HT1080 (cell line): ENCODE measurements at regions not wholly inside any gene's neighbourhood (a gene's known extent, or its start where the extent isn't known, plus 50 kb on each side); places are given as distances from the start of the nearest gene placed in this dataset.

ENCODE experiments used
- DNase-seq: peaks from one replicate; pipeline ENCODE4 v3.0.0-alpha.2; 2015; ENCODE audit warnings: low read depth

DNA sequence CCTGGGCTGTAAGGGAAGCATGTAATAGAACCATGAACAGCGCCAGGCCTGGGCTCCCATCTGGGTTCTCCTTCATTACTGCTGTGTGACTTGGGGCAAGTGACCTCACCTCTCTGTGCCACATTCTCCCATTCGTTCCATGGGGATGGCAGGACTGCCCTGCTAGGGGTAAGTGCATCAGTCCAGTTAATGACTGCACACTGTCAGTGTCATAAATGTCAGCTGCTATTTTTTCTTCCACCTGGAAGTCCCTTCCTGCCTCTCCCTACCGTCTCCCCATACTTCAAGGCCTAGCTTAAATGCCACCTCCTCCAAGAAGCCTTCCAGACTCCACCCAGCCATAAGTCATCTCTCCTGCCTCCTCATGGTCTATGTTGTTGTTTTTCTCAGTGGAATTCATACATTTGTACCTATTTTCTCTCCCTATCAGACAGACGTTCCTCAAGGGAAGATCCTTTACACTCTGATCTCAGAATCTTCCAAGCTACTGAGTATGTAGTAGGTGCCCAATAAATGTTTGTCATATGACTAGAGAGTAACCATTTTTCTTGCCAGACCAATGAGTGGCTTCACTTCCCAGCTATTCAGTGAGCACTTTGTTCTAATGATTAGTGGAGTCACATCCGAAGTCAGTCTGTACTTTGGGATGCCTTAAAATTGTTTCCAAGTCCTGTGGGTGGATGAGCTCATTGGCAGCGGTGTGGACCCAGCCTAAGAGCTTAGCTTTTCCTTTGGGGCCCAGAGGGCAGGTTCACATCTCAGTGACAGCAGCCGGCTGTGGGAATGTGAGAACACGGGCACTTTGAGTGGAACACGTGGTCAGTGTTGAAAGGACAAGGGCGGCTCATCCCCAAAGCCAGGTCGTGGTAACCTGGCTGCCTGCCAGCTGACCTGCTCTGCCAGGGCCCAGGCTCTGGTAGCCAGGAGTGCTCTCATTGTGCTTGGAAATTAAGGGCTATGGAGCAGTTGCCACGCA lies 147.5 kb upstream of the GSE1 start:
- no peak for DNase-seq

DNA sequence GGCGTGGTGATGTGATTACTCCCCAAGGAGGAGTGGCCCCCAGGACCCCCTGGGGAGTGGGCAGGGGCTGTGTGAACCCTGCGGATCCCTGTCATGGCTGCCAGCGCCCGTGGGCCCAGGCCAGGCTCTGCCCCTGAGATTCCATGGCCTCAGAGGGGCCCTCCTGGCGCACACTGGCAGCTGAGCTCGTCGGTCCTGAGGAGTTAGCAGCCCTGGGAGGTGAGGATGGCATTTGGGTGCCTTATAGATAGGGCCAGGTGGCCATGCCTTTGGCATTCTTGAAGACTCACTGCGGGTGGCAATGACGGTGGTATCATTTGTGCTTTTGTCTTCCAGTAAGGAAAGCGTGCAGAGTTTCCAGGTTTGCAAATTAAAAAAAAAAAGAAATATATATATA lies 146.8 kb upstream of the GSE1 start:
- DNase-seq = no peak

DNA sequence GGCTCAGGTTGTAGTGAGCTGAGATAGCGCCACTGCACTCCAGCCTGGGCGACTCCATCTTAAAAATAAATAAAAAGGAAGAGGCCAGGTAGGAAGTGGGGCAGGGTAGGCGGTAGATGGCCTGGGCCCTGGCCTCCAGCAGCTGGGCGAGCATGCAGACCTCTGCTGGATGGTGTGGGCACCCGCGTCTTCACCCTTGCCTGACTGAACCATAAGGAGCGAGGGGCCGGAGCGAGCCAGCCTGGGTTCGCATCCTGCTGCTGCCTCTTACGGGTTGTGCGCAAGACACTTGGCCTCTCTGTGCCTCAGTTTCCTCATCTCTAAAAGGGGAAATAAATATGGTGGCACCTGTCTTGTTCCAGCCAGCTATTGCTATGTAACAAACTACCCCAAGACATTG lies 146.1 kb upstream of the GSE1 start:
- no peak for DNase-seq

DNA sequence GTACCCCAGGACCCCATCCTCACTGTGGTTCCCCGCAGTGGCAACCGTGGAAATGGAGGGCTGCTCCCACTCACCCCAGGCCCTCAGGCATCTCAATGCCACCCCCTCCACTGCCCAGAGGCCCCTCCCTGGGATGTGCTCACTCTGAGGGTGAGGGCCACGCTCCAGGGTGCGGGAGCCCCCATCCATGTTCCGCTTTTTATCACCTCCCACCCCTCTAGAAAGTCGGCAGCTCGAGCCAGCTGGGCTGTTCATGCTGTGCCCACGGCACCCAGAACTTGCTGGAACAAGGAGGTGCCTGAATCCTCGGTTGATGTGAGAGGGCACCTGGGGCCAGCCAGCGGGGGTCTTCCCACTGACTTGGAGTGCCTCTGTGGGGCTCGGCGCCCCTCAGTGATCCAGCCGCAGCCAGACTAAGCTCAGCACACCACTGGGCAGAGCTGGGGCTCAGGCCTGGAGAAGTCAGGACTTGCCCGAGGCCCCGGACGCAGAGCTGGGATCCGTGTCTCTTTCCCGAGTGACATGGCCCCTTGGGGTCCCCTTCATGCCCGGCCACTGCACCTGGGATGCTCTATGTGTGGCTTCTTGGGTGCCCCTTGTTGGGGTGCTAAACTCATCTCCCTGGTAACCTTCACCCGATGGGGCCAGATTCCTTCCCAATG lies 143.1 kb upstream of the GSE1 start:
- DNase-seq = no peak

DNA sequence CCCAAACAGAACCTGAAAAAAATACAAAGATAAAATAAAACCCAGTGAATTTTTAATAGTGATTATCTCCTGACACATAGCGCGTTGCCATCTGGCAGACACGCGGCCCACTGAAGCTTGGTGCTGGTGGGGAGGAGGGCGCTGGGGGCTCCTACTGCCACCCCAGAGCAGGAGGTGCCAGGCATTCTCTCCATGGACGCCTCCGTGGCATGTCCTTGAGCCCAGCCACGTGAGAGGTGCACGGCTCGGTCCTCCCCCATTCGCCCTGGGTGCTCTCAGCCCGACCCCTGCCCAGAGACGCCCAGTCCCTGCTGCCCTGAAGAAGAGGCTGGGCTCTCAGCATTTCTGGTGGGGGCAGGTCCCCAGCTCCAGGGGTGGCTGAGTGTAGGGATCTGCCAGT lies 142.2 kb upstream of the GSE1 start:
- no peak for DNase-seq

DNA sequence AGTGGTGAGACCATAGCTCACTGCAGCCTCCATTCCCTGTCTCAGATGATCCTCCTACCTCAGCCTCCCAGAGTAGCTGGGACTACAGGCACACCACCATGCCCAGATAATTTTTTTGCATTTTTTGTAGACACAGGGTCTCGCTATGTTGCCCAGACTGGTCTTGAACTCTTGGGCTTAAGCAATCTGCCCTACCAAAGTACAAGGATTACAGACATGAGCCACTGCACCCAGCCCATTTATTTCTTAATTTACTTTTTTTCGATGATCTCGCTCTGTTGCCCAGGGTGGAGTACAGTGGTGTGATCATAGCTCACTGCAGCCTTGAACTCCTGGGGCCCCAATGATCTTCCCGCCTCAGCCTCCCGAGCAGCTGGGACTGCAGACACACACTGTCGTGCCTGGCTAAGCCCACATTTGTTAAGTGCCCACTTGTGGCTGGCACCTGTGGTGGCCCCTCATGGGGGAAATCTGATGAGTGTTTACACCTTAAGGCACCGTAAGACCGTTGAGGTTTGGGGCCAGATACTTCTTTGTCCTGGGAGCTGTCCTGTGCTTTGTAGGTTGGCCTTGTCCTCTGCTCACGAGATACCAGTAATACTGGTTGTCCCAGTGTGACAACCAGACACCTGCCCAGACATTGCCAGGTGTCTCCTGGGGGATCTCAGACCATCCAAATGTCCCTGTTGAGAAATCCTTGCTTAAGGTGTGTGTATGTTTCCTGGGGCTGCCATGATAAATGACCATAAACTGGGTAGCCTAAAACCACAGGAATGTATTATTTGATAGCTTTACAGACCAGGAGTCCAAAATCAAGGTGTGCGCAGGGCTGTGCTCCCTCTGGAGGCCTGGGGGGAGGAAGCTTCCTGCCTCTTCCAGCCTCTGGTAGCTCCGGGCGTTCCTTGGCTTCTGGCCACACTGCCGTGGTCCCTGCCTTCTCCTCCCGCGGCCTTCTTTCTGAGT lies 141.4 kb upstream of the GSE1 start:
- peak; percentile 15 for DNase-seq

DNA sequence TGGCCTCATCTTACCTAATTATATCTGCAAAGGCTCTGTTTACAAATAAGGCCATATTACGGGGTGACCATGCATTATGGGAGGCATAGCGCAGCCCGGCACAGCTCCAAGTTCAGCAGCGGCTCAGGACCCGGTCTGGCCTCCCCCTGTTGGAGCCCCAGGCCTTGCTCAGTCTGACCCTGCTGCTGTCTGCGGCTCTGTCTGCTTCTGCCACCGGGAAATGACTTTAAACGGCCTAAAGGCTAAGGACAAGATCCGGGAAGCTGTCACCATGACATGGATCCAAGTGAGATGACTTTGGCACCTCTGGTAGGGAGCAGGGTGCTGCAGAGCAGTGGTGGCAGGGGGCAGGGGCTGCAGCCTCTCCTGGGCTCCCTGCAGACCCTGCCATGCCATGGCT lies 140.6 kb upstream of the GSE1 start:
- DNase-seq = no peak

DNA sequence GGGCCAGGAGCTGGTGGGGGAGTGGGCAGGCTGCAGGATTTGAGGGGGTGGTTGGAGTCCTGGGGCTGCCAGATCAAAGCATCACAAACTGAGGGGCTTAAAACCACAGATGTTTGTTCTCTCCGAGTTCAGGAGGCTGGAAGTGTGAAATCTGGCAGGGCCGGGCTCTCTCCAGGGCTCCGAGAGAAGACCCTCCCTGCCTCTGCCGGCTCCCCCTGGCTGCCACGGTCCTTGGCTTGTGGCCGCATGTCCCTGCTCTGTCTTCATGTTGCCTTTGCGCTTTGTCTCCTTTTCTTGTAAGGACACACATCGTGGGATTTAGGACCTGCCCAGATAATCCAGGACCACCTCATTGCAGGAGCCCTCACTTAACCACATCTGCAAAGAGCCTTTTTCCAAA lies 139.8 kb upstream of the GSE1 start:
- no peak for DNase-seq

DNA sequence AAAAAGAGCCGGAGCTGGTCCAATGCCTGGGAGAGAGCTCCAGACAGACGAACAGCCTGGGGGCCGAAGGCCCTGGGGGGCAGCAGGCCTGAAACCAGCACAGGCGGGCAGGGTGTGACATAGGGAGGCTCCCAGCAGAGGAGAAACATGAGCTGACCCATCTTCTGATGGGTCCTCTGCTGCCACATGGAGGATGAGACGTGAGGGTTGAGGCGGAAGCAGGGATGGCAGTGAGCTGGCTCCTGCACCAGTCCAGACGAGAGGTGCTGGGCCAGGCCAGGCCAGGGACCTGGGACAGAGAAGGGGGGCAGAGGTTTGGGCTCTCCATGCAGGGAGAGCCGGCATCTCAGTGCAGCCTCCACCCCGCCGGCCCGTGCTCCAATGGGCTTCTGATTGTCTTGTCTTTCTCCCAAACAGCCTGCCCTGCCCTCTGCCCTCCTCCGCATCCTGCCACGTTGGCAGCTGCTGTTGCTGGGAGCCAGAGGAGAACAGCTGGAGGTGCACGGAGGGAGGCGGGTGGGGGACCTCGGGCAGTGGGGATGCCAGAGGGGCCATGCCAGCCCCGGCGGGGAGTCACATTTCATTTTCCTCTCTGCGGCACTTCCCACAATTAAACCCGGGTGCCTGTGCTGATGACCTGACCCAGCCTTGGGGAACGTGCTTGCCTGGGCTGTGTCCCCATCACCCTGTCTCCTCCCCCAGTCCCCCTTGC lies 139.1 kb upstream of the GSE1 start:
- DNase-seq = no peak

DNA sequence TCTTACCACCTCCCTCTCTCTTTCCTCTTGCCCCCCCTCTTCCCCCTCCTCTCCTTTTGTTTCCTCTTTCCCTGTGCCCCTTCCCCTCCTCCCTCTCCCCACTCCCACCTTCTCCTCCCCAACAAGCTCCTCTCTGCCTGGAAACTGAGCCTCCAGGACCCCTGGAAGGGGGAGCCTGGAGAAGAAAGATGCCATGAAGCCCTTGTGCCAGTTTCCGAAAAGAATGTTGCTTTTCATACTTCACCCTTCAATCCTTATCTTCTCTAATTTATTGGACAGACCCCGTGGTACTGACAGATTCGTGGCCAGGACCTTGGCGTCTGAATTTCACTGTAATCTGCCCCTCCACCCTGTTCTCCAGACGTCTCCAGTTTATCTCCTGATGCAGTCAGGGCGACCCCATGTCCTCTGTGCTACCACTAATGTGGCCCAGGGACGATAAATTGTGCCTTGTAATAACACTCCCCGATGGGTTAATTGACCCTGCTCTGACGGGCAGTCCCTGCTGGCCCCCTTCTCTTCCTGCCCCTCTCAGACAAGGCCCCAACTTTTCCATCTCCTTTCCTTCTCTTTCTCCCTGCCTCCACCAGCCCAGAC lies 138.4 kb upstream of the GSE1 start:
- DNase-seq = no peak

DNA sequence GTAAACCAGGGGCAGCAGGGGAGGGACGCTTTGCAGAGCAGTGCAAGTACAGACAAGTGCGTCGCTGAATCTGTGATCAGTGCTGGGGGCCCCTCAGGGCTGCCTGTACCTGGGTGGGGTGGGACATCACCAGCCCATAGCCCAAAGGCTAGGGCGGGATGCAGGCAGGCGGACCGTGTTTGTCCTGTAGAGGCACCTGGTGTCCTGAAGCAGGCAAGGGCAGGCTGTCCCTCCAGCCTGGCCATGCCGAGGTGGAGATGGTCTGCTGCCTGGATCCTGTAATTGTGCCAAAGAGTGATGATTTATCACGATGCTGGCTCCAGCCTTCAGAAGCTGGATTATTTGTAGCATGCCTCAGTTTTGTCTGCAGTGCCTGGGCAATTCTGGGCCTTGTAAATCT lies 137.9 kb upstream of the GSE1 start:
- DNase-seq = no peak

DNA sequence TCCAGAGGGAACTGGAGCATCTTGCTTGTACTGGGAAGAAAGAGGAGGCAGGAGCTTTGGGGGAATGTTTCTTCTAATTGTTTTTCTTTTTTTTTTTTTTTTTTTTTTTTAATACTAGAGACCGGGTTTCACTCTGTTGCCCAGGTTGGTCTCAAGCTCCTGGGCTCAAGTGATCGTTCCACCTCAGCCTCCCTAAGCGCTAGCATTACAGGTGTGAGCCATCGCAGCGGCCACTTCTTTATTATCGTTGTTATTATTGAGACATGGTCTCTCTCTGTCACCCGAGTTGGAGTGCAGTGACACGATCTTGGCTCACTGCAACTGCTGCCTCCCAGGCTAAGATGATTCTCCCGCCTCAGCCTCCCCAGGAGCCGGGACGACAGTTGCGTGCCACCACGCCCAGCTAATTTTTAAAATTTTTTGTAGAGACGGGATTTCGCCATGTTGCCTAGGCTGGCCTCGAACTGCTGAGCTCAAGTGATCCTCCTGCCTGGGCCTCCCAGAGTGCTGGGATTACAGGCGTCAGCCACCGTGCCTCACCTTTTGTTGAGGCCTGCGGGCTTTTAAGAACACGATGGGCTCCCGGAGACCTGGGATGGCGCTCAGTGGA lies 137.3 kb upstream of the GSE1 start:
- no peak for DNase-seq

DNA sequence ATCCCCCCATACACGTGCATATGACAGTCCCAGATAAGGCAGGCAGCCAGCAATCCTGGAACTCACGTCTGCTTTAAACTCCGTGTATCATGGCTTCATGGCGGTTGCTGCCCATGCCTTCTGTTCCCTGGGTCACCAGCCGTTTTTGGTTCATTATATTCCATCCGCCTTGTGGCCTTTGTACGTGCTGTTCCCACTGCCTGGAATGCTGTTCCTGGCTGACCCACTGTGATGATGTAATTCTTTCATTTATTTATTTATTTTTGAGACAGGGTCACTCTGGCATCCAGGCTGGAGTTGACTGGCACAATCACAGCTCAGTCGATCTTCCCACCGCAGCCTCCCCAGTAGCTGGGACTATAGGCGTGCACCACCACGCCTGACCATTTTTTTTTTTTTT lies 136.7 kb upstream of the GSE1 start:
- DNase-seq = no peak

DNA sequence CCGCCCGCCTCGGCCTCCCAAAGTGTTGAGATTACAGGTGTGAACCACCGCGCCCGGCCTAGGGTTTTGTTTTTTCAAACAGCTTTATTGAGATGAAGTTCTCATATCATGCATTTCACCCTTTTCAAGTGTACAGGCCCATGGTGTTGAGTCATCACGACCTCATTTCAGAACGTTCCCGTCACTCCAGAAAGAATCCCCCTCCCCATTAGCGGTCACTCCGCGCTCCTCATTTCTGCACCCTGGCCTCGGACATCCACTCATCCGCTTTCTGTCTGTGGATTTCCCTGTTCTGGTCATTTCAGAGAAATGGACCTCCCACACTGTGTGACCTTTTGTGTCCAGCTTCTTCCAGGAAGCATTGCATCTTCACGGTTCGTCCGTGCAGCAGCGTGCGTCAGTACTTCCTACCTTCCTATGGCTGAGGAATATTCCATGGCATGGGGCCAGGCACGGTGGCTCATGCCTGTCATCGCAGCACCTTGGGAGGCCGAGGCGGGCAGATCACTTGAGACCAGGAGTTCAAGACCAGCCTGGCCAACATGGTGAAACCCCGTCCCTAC lies 135.2 kb upstream of the GSE1 start:
- peak; percentile 19 for DNase-seq

DNA sequence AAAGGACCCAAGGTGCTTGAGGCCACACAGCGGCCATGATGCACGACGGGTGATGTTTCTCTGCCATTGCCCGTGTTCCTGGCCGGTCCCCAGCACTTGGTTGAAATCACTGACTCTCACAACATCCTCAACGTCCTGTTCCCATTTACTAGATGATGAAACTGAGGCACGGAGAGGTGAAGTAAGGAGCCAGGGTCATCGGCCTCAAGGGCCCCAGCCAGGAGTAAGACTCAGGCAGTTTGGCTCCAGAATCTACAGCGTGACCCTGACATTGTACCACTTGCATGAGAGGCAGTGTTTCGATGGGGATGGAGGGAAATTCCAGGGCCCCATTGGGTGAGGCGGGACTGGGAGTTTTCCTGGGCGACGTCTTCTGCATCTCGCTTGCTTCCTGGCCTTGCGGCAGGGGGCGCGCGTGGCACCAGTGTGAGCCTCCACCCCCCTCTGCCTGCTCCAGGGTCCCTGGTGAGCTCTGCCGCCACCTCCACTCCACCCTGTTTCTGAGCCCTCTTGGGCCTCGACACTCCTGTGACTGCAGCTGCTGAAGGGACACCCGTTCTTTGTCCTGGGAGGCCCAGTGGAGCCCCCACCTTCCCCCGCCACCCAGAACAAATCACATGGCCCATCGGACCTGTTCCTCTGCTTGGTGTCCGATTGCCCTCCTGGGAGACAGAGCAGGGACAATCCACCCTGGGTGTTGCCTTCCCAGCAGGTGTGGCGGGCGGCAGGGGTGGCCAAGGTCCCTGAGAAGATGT lies 133.0 kb upstream of the GSE1 start:
- no peak for DNase-seq

DNA sequence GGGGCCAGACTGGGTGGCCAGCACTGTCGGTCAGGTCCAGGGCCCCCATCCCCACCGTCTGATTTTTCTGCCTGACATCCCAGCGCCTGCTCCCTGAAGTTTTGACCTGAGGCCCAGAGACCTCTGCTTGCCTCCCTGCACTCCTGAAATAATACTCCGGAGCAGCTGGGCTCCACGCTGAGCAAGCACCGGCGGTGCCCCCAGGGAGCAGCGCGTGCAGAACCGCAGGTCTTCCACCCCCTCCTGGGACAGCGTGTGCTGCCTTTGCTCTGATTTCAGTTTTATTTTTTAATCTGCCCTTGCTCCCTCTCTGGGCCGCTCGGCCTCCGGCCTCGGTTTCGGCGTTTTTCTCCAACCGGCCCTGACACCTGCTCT lies 132.4 kb upstream of the GSE1 start:
- DNase-seq = no peak

DNA sequence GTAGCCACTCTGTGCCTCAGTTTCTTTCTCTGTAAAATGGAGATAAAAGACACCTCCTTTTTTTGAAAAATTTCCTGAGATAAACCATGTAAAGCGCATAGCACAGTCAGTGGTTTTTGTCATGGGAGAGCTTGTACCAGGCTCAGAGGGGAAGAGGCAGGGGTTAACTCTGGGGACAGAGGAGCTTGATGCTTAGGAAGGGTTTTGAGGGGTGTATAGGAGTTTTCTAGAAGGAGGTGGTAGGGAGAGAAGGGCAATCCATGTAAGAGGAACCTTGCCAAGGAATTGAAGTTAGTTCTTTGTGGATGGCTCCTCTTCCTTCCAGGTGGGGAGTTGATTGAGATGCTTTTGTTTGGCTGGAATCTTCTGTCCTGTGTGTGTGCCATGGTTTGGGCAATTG lies 131.9 kb upstream of the GSE1 start:
- DNase-seq = no peak

DNA sequence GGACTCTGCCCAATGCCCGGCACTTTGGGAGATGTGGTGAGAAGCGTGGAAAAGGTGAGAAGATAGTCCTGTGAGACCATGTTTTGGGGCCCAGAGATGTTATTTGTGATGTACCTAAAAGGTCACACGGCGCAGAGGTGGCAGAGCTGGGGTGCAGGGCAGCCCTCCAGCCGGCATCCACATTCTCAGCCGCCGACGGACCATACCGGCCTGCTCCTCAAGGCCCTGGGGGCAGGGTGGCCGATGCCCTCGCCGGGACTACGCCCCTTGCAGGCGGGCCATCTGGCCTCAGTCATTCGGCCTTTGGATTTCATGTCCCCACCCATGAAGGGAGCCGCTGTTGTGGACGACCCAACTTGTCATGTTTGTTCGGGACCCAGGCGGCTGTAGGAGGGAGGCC lies 131.4 kb upstream of the GSE1 start:
- DNase-seq = no peak

DNA sequence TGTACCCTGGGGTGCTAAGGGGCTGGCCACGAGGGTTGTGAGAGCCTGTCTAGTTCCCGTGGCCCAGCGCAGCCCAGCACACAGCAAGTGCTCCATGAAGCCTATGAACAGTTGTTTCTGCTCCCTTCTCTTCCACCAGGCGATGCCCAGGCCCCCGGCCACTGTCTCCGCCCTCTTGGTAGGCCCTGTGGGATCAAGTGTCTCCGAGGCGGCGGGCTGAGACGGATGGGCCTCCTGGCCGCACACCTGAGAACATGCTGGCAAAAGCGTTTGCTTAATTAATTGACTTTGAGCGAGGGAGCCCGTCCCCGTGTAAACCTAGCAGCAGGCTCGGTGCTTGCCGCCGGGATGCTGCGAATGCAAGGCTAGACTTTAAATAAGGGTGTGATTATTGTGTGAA lies 129.7 kb upstream of the GSE1 start:
- DNase-seq = no peak
